Umbilical cord (tissue), 1 donor: ENCODE measurements at regions not wholly inside any gene's neighbourhood (a gene's known extent, or its start where the extent isn't known, plus 50 kb on each side); places are given as distances from the start of the nearest gene placed in this dataset.
A peak's percentile ranks its signal among the peaks of the same experiment; 100 is the strongest.

ENCODE experiments used
- DNase-seq: peaks from one replicate; pipeline ENCODE4 v3.0.0-alpha.2; 2015; ENCODE audit warnings: low spot score

GRCh38 chr10:28250782-28251181 is 52.1 kb downstream of the MPP7 start:
- peak; percentile 63 for DNase-seq

- no peak for DNase-seq
Measured at GRCh38 chr10:28250358-28250757, 52.5 kb downstream of the MPP7 start.

- no peak for DNase-seq
Measured at GRCh38 chr10:28249512-28249911, 53.4 kb downstream of the MPP7 start.

- no peak for DNase-seq
Measured at GRCh38 chr10:28248092-28248491, 54.8 kb downstream of the MPP7 start.

- DNase-seq, result no peak
Measured at GRCh38 chr10:28246023-28246422, 56.8 kb downstream of the MPP7 start.

- DNase-seq, result no peak
Measured at GRCh38 chr10:28243923-28244322, 58.9 kb downstream of the MPP7 start.

GRCh38 chr10:28242555-28243204 is 60.2 kb downstream of the MPP7 start:
- DNase-seq, result no peak

- DNase-seq, result peak; percentile 74
Measured at GRCh38 chr10:28241741-28242399, 61.0 kb downstream of the MPP7 start.

- no peak for DNase-seq
Measured at GRCh38 chr10:28240400-28240799, 62.5 kb downstream of the MPP7 start.

- no peak for DNase-seq
Measured at GRCh38 chr10:28236591-28236990, 66.3 kb downstream of the MPP7 start.

GRCh38 chr10:28220811-28221210 is 82.1 kb downstream of the MPP7 start:
- DNase-seq, result no peak

- peak; percentile 80 for DNase-seq
Measured at GRCh38 chr10:28219251-28219650, 83.6 kb downstream of the MPP7 start.

- peak; percentile 94 for DNase-seq
Measured at GRCh38 chr10:28217848-28218247, 85.0 kb downstream of the MPP7 start.

GRCh38 chr10:28215930-28216329 is 86.9 kb downstream of the MPP7 start:
- DNase-seq, result no peak

GRCh38 chr10:28214219-28214618 is 88.6 kb downstream of the MPP7 start:
- DNase-seq, result no peak

GRCh38 chr10:28211759-28212158 is 91.1 kb downstream of the MPP7 start:
- no peak for DNase-seq

- no peak for DNase-seq
Measured at GRCh38 chr10:28207799-28208198, 95.1 kb downstream of the MPP7 start.

GRCh38 chr10:28202941-28203352 is 99.9 kb downstream of the MPP7 start:
- peak; percentile 74 for DNase-seq

- peak; percentile 53 for DNase-seq
Measured at GRCh38 chr10:28201410-28202400, 101.2 kb downstream of the MPP7 start.

GRCh38 chr10:28200775-28201174 is 102.1 kb downstream of the MPP7 start:
- no peak for DNase-seq

- DNase-seq, result peak; percentile 92
Measured at GRCh38 chr10:28199941-28200340, 102.9 kb downstream of the MPP7 start.

- no peak for DNase-seq
Measured at GRCh38 chr10:28190196-28190595, 112.7 kb downstream of the MPP7 start.
